Osteoblast (primary cell): ENCODE measurements at regions not wholly inside any gene's neighbourhood (a gene's known extent, or its start where the extent isn't known, plus 50 kb on each side); places are given as distances from the start of the nearest gene placed in this dataset.

Source experiments
- DNase-seq: peaks from one replicate; pipeline ENCODE4 v3.0.0; 2011; ENCODE audit warnings: low spot score, mixed read lengths; ENCODE audit not compliant: insufficient read length; ENCODE audit errors: missing footprints
- H2AFZ ChIP-seq: 2 replicates; pipeline ENCODE4 v1.6.0; 2011; ENCODE audit warnings: mild to moderate bottlenecking, low read length
- H3K27ac ChIP-seq: 2 replicates; pipeline ENCODE4 v1.5.1; 2011; ENCODE audit warnings: mild to moderate bottlenecking, low read depth, low read length, moderate library complexity
- H3K27me3 ChIP-seq: 2 replicates; pipeline ENCODE4 v1.6.0; 2012; ENCODE audit warnings: mild to moderate bottlenecking, control low read depth, inconsistent platforms, low read length, moderate library complexity; ENCODE audit not compliant: insufficient read depth
- H3K36me3 ChIP-seq: 2 replicates; pipeline ENCODE4 v1.5.1; 2011; ENCODE audit warnings: mild to moderate bottlenecking, low read length, control low read depth, moderate library complexity; ENCODE audit not compliant: insufficient read depth
- H3K4me1 ChIP-seq: 2 replicates; pipeline ENCODE4 v1.5.1; 2011; ENCODE audit warnings: mild to moderate bottlenecking, low read length, control low read depth, moderate library complexity; ENCODE audit not compliant: insufficient read depth
- H3K4me2 ChIP-seq: 2 replicates; pipeline ENCODE4 v1.6.0; 2011; ENCODE audit warnings: mild to moderate bottlenecking, low read length; ENCODE audit not compliant: insufficient read depth
- H3K4me3 ChIP-seq: fragments of 200-600 bp; sonication (generic); 3 replicates; pipeline ENCODE4 v1.5.1; 2012; ENCODE audit warnings: mild to moderate bottlenecking, low read length, inconsistent platforms; ENCODE audit not compliant: insufficient read depth
- H3K79me2 ChIP-seq: 2 replicates; pipeline ENCODE4 v1.6.0; 2012; ENCODE audit warnings: mild to moderate bottlenecking, low read length, control low read depth, inconsistent platforms; ENCODE audit not compliant: insufficient read depth
- H3K9me3 ChIP-seq: 2 replicates; pipeline ENCODE4 v1.5.1; 2011; ENCODE audit warnings: low read depth, low read length, control low read depth
- H4K20me1 ChIP-seq: 2 replicates; pipeline ENCODE4 v1.6.0; 2012; ENCODE audit warnings: mild to moderate bottlenecking, low read length, control low read depth; ENCODE audit not compliant: insufficient read depth
- CTCF ChIP-seq: IDR thresholded peaks from 2 replicates; pipeline ENCODE4 v1.5.1; 2011; ENCODE audit warnings: mild to moderate bottlenecking, low read depth, low read length, moderate library complexity; ENCODE audit errors: extremely low read depth

GRCh38 chr5:125100342-125100741, 353.9 kb upstream of the ZNF608 start:
- Histone ChIP-seq H3K79me2 (no peaks in the 10 kb centered on the region), H3K4me3 (no peak overlapping the region), H3K4me2 (no peak overlapping the region), H2AFZ (no peak overlapping the region), H3K27ac (no peak overlapping the region), H3K27me3 (no peaks in the 10 kb centered on the region), H3K36me3 (no peaks in the 10 kb centered on the region), H4K20me1 (no peaks in the 10 kb centered on the region), H3K9me3 (no peaks in the 10 kb centered on the region), H3K4me1 (no peaks in the 10 kb centered on the region)
- DNase-seq = no peak
- no peak for TF ChIP-seq CTCF

- H3K9me3 ChIP-seq = no peaks in the 10 kb centered on the region
- no peak overlapping the region for H3K27ac ChIP-seq
- TF ChIP-seq CTCF = no peak
- no peaks in the 10 kb centered on the region for H3K27me3 ChIP-seq
- H3K4me1 ChIP-seq = no peaks in the 10 kb centered on the region
- DNase-seq = no peak
- peak overlapping the region; percentile 0 for H2AFZ ChIP-seq
- no peaks in the 10 kb centered on the region for H4K20me1 ChIP-seq
- H3K36me3 ChIP-seq = no peaks in the 10 kb centered on the region
- no peaks in the 10 kb centered on the region for H3K79me2 ChIP-seq
- no peak overlapping the region for H3K4me2 ChIP-seq
- no peak overlapping the region for H3K4me3 ChIP-seq
Measured at GRCh38 chr5:125100951-125101350, 354.5 kb upstream of the ZNF608 start.

- no peak for DNase-seq
- H3K4me2 ChIP-seq = no peak overlapping the region
- H3K9me3 ChIP-seq = no peaks in the 10 kb centered on the region
- H3K27me3 ChIP-seq = no peaks in the 10 kb centered on the region
- no peak overlapping the region for H3K4me3 ChIP-seq
- no peak overlapping the region for H3K27ac ChIP-seq
- H2AFZ ChIP-seq = no peak overlapping the region
- no peaks in the 10 kb centered on the region for H3K79me2 ChIP-seq
- no peaks in the 10 kb centered on the region for H4K20me1 ChIP-seq
- H3K4me1 ChIP-seq = no peaks in the 10 kb centered on the region
- H3K36me3 ChIP-seq = no peaks in the 10 kb centered on the region
- TF ChIP-seq CTCF = no peak
Measured at GRCh38 chr5:125103459-125103858, 357.0 kb upstream of the ZNF608 start.

GRCh38 chr5:125106271-125106670, 359.8 kb upstream of the ZNF608 start:
- no peak overlapping the region for H2AFZ ChIP-seq
- H3K9me3 ChIP-seq = no peaks in the 10 kb centered on the region
- no peaks in the 10 kb centered on the region for H4K20me1 ChIP-seq
- no peaks in the 10 kb centered on the region for H3K27me3 ChIP-seq
- H3K27ac ChIP-seq = no peak overlapping the region
- H3K4me2 ChIP-seq = no peak overlapping the region
- no peak overlapping the region for H3K4me3 ChIP-seq
- H3K79me2 ChIP-seq = no peaks in the 10 kb centered on the region
- H3K4me1 ChIP-seq = no peaks in the 10 kb centered on the region
- TF ChIP-seq CTCF = no peak
- H3K36me3 ChIP-seq = no peaks in the 10 kb centered on the region
- no peak for DNase-seq
